HFFc6 (cell line): ENCODE measurements at regions not wholly inside any gene's neighbourhood (a gene's known extent, or its start where the extent isn't known, plus 50 kb on each side); places are given as distances from the start of the nearest gene placed in this dataset.

ENCODE experiments used
- DNase-seq: peaks from one replicate; pipeline ENCODE4 v3.0.0-alpha.2; 2018
- H3K27ac Mint-ChIP-seq: 2 replicates; pipeline ENCODE4 v1.8.0; 2020; ENCODE audit warnings: mild to moderate bottlenecking, mixed read lengths
- H3K27me3 Mint-ChIP-seq: 2 replicates; pipeline ENCODE4 v1.8.0; 2021; ENCODE audit warnings: mild to moderate bottlenecking, moderate library complexity, mixed read lengths; ENCODE audit not compliant: insufficient read depth
- H3K36me3 Mint-ChIP-seq: 2 replicates; pipeline ENCODE4 v1.8.0; 2021; ENCODE audit warnings: low read depth, mixed read lengths
- H3K4me1 Mint-ChIP-seq: 2 replicates; pipeline ENCODE4 v1.8.0; 2020; ENCODE audit warnings: low read depth, mixed read lengths
- H3K4me3 Mint-ChIP-seq: 2 replicates; pipeline ENCODE4 v1.8.0; 2020; ENCODE audit warnings: mild to moderate bottlenecking, moderate library complexity, mixed read lengths
- H3K9me3 Mint-ChIP-seq: 2 replicates; pipeline ENCODE4 v1.8.0; 2020; ENCODE audit warnings: mild to moderate bottlenecking, mixed read lengths
- TF ChIP-seq, protein P1 (sequence below): fragments of 200-600 bp; sonication (generic); IDR thresholded peaks from 2 replicates; pipeline ENCODE4 v1.5.0; 2021; ENCODE audit warnings: antibody characterized with exemption, mild to moderate bottlenecking

DNA sequence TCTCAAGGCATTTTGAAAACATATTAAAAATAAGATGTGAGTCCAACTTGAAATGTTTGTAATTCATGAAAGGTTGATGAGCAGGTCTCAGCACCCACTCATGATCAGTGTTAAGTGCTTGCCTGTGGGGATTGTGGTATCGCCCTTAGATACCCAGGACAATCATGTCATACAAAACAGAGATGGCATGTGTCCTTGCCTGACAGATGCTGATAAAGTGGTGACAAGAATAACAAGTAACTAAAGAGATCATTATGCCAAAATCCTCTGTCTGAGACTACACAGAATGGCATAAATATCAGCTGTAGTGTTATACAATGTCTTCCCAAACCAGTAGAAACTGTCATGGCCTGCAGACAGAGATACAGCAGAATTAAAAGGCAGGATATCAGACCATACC, 930.3 kb downstream of the SUCLG1 start:
- Mint-ChIP-seq H3K27ac (no peak overlapping the region), H3K27me3 (no peaks in the 10 kb centered on the region), H3K9me3 (peaks cover 6% of the 10 kb centered on the region), H3K4me1 (no peaks in the 10 kb centered on the region), H3K4me3 (no peak overlapping the region), H3K36me3 (no peaks in the 10 kb centered on the region)
- TF ChIP-seq, protein P1, sequence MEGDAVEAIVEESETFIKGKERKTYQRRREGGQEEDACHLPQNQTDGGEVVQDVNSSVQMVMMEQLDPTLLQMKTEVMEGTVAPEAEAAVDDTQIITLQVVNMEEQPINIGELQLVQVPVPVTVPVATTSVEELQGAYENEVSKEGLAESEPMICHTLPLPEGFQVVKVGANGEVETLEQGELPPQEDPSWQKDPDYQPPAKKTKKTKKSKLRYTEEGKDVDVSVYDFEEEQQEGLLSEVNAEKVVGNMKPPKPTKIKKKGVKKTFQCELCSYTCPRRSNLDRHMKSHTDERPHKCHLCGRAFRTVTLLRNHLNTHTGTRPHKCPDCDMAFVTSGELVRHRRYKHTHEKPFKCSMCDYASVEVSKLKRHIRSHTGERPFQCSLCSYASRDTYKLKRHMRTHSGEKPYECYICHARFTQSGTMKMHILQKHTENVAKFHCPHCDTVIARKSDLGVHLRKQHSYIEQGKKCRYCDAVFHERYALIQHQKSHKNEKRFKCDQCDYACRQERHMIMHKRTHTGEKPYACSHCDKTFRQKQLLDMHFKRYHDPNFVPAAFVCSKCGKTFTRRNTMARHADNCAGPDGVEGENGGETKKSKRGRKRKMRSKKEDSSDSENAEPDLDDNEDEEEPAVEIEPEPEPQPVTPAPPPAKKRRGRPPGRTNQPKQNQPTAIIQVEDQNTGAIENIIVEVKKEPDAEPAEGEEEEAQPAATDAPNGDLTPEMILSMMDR: no peak
- DNase-seq: no peak

DNA sequence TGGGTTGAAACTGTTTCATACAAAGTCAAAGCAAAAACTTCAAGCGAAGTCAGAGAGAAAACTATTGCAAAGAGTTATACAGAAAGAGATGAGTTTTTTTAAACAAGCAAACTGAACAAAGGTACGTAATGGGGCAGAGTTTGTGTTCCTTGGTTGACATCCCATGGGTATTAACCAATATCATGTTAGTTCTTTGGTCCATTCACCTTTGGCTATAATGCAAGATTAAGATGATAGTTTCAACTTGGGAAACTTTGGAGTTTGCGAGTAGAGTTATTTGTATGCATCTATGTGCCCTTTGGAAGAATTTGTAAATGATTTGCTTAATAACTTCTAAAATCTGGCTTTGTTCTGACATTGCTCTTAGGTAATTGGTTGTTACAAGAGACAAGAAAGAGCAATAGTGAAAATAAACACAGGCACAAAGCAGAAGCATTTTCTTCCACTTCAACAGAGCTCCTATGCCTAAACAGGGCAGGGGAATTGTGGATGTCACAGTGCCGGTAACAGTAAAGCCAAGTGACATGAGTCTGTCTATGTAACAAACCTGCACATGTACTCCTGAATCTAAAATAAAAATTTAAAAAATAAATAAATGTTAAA, 936.1 kb downstream of the SUCLG1 start:
- Mint-ChIP-seq H3K27ac (no peak overlapping the region), H3K4me3 (no peak overlapping the region), H3K27me3 (no peaks in the 10 kb centered on the region), H3K36me3 (peaks cover 5% of the 10 kb centered on the region; the same call in 1 of the 2 replicates), H3K9me3 (peaks cover 22% of the 10 kb centered on the region), H3K4me1 (no peaks in the 10 kb centered on the region)
- TF ChIP-seq, protein P1: no peak
- DNase-seq: no peak

DNA sequence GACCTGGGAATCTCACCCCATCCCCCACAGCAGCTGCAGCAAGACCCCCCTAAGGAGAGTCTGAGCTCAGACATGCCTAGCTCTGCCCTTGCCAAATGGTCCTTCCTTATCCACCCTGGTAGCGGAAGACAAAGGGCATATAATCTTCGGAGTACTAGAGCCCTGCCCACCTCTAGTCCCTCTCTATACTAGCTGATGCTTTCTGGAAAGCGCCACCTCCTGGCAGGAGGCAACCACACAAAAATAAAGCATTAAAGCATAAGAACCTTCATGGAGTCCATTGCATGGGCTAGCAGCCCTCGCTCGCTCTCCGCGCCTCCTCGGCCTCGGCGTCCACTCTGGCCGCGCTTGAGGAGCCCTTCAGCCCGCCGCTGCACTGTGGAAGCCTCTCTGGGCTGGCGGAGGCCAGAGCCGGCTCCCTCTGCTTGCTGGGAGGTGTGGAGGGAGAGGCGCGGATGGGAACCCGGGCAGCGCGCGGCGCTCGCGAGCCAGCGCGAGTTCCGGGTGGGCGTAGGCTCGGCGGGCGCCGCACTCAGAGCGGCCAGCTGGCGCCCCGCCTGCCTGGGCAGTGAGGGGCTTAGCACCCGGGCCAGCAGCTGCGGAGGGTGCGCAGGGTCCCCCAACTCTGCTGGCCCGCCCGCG, 941.2 kb downstream of the SUCLG1 start:
- DNase-seq: no peak
- Mint-ChIP-seq H3K27ac (no peak overlapping the region), H3K36me3 (peaks cover 5% of the 10 kb centered on the region)

DNA sequence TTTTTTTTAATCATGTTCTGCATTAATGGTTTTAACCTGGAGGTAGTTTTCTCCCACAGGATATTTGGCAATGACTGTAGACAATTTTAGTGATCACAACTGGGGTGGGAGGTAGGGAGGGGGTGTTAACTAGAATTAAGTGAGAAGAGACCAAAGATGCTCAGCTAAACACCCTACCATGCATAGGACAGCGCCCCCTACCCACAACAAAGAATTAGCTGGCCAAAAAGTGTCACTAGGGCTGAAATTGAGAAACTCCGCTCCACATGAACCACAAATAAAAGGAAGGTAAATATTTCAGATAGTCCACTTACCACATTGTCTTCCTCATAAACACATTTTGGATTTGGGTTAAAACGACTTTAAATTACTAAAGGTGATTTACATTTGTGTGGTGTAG, 942.6 kb downstream of the SUCLG1 start:
- Mint-ChIP-seq H3K36me3 (peaks cover 5% of the 10 kb centered on the region), H3K4me1 (no peaks in the 10 kb centered on the region), H3K9me3 (peaks cover 42% of the 10 kb centered on the region), H3K27ac (no peak overlapping the region), H3K27me3 (no peaks in the 10 kb centered on the region; the same call in 1 of the 2 replicates), H3K4me3 (no peak overlapping the region)
- TF ChIP-seq, protein P1: peak; percentile 21; the same call in 1 of the 2 replicates
- no peak for DNase-seq

More for the DNA sequence above, 941.2 kb downstream of the SUCLG1 start:
- Mint-ChIP-seq H3K4me3 (no peak overlapping the region), H3K4me1 (no peaks in the 10 kb centered on the region), H3K27me3 (no peaks in the 10 kb centered on the region; the same call in 1 of the 2 replicates), H3K9me3 (peaks cover 45% of the 10 kb centered on the region)
- TF ChIP-seq, protein P1: no peak

- H3K4me3 Mint-ChIP-seq: no peak overlapping the region
- H3K4me1 Mint-ChIP-seq: no peaks in the 10 kb centered on the region
- no peak for DNase-seq
- H3K27me3 Mint-ChIP-seq: no peaks in the 10 kb centered on the region
- TF ChIP-seq, protein P1: no peak
- no peak overlapping the region for H3K27ac Mint-ChIP-seq
- no peaks in the 10 kb centered on the region for H3K36me3 Mint-ChIP-seq
- H3K9me3 Mint-ChIP-seq: peaks cover 11% of the 10 kb centered on the region
Observed at GRCh38 chr2:83487451-83487850, 971.6 kb downstream of the SUCLG1 start.
